NCI-H2227 (cell line): ENCODE measurements at regions not wholly inside any gene's neighbourhood (a gene's known extent, or its start where the extent isn't known, plus 50 kb on each side); places are given as distances from the start of the nearest gene placed in this dataset.

Source experiments
- DNase-seq: peaks from one replicate; lab custom pipeline; 2025; ENCODE audit not compliant: unreplicated experiment; lab: John Stamatoyannopoulos, UW

- no peak for DNase-seq
Measured at GRCh38 chr5:165829504-165829903, 2324.1 kb downstream of the MAT2B start.

DNA sequence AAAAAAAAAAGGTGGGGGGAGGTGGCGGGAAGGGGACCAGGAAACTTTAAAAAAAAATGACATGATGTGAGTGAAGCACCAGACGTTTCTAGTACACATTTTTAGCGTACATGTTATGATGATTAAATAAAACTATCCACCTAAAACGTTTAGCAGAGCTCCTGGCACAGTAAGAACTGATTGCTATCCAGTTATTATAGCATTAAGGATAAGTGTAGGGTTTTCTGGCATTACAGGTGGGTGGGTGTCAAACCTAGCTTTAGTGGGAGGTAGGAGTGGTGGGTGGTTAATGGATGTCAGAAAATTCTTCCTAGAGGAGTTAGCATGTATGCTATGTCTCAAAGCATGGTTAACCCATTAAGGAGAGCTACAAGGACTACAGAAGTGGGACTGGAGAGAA, 2329.5 kb downstream of the MAT2B start:
- no peak for DNase-seq

GRCh38 chr5:165836046-165836445, 2330.6 kb downstream of the MAT2B start:
- no peak for DNase-seq

- no peak for DNase-seq
Measured at GRCh38 chr5:165837286-165837685, 2331.9 kb downstream of the MAT2B start.

GRCh38 chr5:165844571-165844970, 2339.2 kb downstream of the MAT2B start:
- no peak for DNase-seq

DNA sequence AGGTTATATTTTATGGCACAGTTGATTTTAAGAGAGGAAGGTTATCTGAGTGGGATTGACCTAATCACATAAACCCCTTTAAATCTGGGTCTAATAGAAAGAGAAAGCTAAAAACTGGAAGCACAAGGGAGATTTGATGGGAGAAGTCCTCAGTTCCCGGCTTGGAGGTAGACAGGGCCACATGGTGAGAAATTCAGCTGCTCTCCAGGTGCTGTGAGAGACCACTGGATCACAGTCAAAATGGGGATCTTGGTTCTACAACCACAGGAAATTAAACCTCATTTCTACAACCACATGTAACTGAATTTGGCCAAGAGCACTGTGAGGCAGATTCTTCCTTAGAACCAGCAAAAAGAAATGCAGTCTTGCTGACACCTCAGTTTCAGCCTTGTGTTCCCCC, 2352.7 kb downstream of the MAT2B start:
- no peak for DNase-seq

DNA sequence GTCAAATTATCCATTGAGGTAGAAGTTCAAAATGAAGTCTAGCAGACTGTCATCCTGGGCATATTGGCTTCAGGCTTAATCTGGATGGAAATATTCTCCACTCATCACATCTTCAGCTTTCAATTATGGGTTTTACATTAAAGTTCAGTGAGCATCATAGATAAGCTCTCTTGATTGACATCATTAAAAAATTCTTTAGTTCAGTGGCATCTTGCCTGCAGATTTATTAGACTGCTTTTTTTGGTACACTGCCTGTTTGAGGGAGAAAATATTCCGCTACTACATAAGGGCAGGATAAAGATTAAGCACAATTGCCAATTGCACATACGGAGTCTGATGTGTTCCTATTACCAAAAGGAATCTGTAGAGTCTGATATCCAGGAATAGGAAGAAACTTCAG, 2353.8 kb downstream of the MAT2B start:
- DNase-seq: no peak

DNA sequence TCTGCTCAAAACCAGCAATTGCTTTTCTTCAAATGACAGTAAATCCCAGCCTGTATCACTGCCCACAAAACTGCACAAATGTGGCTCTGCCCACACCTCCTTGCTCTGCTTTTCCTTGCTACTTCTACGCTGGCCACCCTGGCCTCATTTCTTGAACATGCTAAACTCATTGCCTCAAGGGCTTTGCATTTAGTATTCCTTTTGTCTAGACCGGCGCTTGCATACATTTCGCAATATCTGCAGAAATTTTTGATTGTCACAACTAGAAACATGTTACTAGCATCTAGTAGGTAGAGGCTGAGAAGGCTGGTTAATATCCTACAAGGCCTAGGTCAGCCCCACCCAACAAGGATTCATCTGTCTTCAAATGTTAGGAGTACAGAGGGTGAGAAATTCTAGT, 2357.8 kb downstream of the MAT2B start:
- DNase-seq: no peak

- no peak for DNase-seq
Measured at GRCh38 chr5:165871291-165871690, 2365.9 kb downstream of the MAT2B start.

GRCh38 chr5:165874851-165875250, 2369.4 kb downstream of the MAT2B start:
- DNase-seq: no peak

- no peak for DNase-seq
Measured at GRCh38 chr5:165876538-165876937, 2371.1 kb downstream of the MAT2B start.

GRCh38 chr5:165877475-165877874, 2372.1 kb downstream of the MAT2B start:
- no peak for DNase-seq

DNA sequence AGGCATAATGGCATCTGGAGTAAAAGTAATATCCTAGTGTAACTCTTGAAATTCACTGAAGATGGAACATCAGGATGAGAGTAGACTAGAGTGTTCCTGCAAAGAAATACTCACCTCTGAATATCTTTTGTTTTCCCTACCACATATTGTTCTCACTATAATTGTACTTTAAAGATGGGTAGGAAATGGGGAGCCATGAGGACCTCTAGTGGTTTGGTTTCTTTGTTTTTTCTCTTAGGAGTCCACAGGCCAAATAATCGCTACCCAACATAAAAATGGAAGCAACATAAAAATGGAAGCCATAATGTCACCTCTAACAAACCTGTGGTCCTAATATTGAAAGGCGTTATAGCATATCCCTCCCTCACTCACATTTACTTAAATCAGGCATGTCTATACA, 2375.8 kb downstream of the MAT2B start:
- no peak for DNase-seq

DNA sequence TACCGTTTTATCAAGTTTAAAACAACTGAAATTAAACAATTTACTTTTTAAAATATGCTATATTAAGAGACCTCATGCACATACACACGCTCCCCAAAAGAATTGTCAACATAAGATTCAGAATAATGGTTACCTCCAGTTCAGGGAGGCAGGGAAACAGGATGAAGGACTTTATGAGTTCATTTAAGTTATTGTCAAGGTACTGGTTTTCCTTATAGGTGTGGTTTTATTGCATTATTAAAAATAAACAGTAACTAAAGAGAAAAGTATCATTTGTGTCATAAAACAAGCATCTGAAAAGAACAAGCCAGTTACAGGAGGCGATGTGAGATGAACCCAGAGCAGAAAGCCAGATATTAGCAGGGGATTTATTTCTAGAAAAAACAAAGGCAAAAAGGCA, 2376.7 kb downstream of the MAT2B start:
- DNase-seq: no peak

DNA sequence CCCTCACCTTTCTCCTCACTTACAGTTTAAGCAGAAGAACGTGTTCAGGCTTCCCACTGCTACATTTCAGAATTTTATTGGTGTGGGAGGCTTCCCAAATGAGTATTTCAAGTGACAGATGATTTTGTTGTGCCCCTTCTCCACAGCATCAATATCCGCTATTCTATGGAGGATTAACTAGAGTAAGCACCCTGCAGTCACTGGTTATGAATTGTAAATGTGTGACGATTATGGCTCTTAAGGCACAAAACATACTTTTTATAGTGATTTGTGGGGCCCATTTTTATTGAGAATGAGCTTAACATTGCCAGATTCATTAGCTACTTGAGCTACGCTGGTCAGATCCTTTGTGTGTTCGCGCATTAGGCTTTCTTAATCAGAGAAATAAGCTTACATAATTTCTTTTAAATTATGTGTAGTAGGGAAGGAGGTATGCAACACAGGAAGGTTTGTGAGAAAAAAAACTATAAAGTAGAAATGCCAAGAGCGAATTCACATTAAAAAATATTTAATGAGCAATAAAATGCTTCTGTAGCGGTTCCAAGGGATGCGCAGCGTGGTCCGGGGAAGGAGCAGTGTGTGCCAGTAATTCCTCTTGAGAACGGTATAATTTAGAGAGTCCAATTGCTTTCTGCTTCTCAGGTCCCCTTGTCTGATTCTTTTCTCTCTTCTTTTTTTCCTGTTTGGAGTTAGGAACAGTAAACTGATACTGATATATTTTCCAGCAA, 2380.4 kb downstream of the MAT2B start:
- no peak for DNase-seq

GRCh38 chr5:165887147-165887546, 2381.7 kb downstream of the MAT2B start:
- no peak for DNase-seq

DNA sequence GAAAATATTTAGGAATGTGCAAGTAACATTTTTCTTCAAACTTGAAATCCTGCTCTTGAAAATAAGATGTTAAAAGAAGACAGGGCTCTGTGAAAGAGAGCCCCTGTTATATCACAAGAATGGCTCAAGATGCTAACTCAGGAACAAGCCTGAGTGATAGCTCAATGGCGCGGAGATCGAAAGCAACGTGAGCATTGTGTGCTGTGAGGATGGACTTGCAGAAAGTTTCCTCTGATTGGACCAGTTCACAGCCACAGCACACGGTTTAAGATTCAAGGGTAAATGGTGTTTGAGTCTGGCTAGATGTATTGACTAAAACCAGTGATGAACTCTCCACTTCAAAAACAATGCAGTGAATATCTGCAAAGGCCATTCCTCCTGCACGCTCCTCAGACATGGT, 2387.0 kb downstream of the MAT2B start:
- no peak for DNase-seq

- DNase-seq: no peak
Measured at GRCh38 chr5:165894916-165895315, 2389.5 kb downstream of the MAT2B start.

DNA sequence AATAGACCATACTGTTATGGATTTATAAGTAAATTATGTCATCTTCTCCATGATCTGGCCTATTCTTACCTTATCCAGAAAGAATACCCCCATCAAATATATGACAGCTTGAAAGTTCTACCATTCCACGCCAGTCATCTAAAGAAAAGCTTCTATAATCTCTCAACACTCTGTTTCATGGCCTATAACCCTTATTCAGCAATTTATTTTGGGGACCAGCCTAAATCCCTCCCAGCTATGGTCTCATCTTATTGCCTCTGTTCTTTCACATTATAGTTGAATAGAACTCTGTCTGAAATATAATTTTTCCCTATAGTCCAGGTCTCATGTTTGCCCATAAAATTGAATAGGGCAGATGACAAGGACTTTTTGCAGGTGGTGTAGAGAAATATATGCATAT, 2387.6 kb upstream of the WWC1 start:
- no peak for DNase-seq

GRCh38 chr5:165906871-165907270, 2384.6 kb upstream of the WWC1 start:
- no peak for DNase-seq

- DNase-seq: no peak
Measured at GRCh38 chr5:165913059-165913458, 2378.4 kb upstream of the WWC1 start.

GRCh38 chr5:165914456-165914855, 2377.0 kb upstream of the WWC1 start:
- no peak for DNase-seq

DNA sequence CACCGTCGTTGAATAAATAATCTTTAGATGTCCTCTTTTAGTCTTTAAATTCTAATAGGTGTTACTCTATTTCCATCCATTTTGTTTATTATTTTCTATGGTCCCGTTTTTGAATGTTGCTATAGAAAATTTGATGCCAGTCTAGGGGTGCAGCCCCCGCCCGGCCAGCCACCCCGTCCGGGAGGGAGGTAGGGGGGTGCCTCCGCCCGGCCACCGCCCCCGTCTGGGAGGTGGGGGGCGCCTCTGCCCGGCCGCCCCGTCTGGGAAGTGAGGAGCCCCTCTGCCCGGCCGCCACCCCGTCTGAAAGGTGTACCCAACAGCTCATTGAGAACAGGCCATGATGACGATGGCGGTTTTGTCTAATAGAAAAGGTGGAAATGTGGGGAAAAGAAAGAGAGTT, 2372.2 kb upstream of the WWC1 start:
- no peak for DNase-seq
